ENCODE measurements at regions not wholly inside any gene's neighbourhood (a gene's known extent, or its start where the extent isn't known, plus 50 kb on each side); places are given as distances from the start of the nearest gene placed in this dataset.
A peak's percentile ranks its signal among the peaks of the same experiment; 100 is the strongest.
"Not testable (repeated sequence)": the region's sequence is repeated elsewhere in the genome, so short reads cannot be mapped to it uniquely, and the experiment has no call there.

DNA sequence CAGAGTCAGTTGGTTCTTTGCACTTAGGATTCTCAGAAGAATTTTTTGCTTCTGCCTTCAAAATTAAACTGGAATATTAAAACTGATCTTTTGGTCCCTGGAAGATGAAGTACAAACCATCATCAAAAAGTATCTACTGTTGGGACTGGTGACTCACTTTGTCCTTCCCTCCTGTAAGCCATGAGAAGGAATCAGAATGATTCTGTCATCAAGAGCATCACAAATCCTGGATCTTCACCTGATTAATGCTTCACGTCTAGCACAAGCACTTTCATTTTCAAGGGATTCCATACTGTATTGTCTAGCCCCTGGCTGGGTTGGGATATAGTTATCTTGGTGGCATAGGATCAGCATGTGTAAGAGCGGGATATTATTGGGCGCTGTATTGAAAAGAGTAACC, 69.3 kb upstream of the CYP1B1 start:
- no peak for DNase-seq

DNA sequence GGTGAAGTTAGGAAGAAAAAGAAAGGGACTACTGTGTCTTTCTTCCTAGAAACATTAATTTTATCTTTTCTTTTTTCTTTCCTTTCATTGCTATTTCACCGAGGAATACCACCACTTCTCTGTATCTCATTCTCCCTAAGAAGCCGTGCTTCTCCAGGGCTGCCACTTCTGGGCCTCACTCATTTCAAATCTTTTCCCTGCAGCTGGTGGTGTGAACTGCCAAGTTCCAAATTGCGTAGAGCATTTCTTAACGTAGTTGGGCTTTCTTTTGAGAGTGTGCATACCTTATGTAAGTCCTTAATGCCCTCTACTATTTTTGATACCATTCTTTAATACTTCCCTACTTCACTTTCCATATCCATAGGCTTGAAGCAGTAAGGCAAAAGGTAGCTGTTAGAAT, 66.7 kb upstream of the CYP1B1 start:
- no peak for DNase-seq

DNA sequence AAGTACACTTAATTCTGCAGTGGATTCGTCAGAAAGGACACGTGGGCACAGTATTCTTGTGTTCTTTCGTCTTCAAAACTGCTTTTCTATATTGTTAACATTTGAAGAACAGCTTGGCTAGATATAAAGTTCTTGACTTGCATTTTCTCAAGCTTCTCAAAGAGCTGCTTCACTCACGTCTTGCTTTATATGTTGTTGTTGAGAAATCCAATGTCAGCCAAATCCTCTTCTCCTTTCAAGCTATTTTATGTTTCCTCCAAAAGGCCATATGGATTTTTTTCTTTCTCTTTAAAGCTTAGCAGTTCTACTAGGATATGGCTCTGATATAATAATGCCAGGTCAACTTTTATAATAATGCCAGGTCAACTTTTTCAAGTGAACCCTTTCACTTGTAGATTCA, 65.5 kb upstream of the CYP1B1 start:
- DNase-seq, result peak; percentile 11

DNA sequence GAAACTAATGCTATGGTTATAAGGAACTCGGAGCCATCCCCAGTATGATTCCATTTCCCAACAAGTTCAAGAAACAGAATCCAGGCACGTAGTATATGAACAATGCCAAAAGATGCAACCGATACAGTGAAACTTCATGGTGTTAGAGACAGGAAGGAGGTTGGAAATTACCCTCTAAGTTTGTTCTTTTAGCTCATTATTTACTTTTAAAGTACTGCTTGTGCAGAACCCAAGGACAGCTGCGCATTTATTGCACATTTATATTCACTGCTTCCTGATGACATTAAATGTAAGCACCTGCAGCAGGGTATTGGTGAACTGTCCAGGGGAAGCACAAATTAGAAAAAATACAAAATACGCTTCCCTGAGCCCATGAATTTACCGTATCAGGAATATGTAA, 63.0 kb upstream of the CYP1B1 start:
- DNase-seq, result no peak

DNA sequence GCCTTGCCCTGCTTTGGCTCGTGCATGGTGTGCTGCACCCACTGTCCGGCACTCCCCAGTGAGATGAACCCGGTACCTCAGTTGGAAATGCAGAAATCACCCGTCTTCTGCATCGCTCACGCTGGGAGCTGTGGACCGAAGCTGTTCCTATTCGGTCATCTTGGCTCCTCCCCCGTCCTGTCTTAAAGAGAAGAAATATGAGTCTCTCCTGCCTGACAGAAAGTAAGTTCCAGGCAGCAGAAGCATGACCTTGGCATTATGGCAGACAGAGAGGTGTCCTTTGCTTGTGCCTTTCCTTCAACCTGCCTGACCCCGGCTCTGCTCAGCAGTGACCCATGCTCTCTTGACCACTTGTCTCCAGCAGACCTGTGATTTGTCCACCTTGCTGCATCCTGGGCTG, 62.5 kb upstream of the CYP1B1 start:
- no peak for DNase-seq

DNA sequence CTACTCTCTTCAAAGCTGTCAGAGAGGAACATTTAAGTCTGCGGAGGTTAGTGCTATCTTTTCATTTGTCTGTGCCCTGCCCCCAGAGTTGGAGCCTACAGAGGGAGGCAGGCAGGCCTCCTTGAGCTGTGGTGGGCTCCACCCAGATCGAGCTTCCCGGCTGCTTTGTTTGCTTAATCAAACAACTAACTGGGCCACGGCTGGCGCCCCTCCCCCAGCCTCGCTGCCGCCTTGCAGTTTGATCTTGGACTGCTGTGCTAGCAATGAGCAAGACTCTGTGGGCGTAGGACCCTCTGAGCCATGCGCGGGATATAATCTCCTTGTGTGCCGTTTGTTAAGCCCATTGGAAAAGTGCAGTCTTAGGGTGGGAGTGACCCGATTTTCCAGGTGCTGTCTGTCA, 62.0 kb upstream of the CYP1B1 start:
- DNase-seq, result not testable (repeated sequence)

DNA sequence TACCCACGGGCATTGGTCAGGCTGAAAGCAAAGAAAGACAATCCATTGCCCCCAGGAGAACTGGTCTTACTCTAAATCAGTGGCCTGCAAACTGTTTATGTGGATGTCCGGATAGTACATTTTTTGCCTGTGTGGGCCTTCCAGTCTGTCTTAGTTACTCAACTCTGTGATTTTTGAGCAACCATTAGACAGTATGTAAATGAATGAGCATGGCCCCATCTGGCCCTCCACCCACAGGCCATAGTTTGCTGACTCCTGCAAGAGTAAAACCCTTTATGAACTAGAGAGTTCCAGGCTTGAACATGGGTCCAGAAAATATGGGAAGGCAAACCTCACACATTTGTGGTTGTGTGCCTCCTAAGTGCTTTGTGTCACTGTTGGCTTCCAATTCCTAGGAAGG, 55.7 kb upstream of the CYP1B1 start:
- no peak for DNase-seq

DNA sequence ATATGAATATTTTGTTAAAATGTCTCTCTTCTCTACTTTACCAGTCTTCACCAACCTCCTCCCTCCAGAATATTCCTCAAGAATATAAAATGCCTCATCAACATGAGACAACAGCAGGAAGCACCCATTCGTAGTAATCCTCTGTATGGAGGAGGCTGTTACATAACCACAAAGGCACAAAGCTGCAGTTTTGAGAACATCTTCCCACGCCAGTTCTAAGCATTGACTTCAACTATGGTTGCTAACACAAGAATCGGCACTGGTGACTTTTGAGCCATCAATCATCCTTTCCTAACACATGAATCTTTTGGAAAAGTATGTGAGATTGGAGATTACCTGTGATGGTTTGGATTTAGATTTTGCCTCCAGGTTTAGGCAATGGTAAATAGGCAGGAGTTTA, 54.9 kb upstream of the CYP1B1 start:
- DNase-seq, result peak; percentile 79

DNA sequence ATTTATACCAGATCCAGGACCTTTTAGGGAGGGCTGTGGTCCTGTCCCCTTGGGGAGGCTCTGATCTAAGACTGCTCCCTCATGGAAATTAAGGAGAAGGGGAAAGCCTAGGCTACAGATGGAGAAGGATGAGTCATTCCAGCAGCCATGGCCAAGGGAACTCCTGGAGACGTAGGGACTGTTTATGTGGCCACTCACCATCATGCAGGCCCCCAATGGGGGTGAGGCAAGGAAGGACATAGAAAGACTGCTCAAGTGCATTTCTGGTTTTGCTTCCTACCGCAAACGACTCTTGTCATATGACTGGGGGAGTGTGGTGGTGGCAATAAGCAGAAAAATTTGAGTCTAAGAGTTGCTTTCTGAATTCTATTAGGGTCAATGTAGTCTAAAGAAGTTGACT, 54.0 kb upstream of the CYP1B1 start:
- peak; percentile 97 for DNase-seq

DNA sequence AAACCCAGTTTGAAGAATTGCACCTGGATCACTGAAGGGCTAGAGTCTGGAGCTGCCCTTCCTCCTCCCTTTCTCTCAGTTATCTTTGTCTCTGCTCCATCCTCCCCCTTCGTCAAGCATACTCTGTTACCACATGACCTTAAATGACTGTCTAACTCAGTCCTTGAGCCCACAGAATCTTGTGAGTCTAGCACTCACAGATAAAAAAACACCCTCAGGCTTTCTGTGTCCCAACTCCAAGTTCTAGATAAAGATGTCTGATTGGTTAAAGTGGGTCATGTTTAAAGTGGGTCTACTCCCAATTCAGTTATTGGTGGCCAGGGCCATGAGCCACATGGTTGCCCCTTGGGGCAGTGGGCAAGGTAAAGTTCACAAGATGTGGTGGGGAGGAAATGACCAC, 53.5 kb upstream of the CYP1B1 start:
- DNase-seq, result peak; percentile 71

DNA sequence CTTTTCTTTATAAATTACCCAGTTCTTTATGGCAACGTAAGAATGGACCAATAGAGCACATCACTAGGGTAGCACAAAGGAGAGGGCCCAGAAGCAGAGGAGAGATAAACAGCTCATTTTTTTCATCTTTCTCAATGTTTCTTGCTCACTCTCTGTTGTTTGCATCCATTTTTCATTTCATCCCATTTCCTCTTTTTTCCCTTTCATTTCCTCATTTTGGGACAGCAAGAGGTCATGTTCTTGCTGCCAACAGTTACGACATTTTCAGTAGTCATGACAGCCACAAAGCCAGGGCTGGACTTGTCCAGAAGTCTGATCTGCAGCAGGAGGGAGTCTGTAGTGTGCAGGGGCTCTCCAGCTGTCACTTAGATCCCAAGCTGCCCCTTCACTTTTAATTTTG, 52.7 kb upstream of the CYP1B1 start:
- DNase-seq, result peak; percentile 99

DNA sequence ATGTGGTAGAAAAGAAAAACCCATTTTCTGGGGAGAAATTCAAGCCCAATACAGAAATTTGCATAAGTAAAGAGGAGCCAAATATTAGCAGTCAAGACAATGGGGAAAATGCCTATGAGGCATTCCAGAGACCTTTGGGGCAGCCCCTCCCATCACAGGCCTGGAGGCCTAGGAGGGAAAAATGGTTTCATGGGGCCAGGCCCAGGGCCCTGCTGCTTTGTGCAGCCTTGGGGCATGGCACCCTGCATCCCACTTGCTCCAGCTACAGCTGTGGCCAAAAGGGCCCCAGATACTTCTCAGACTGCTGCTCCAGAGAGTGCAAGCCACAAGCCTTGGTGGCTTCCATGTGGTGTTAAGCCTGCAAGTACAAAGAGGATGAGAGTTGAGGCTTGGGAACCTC, 51.3 kb upstream of the CYP1B1 start:
- DNase-seq, result no peak

DNA sequence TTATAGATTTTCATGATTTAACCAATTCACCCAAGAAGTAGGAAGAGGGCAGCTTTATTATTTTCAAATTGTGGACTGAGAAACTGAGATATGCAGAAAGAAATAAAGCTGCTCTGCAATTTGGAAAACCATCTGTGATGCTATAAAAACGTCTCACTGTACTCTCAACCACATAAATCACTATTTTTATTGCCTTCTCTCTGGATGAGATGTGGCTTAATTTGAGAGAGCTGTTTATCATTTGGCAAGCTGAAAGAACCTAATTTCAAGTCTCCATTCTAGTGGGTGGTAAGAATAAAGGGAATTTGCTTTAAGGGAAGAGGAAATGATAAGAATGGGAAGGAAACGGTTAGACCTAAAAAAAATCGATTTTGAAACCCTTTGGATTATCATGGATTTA, 49.9 kb upstream of the CYP1B1 start:
- DNase-seq, result peak; percentile 49

All from MV-4-11 (cell line).